ENCODE measurements at regions not wholly inside any gene's neighbourhood (a gene's known extent, or its start where the extent isn't known, plus 50 kb on each side); places are given as distances from the start of the nearest gene placed in this dataset.
A peak's percentile ranks its signal among the peaks of the same experiment; 100 is the strongest.

GRCh38 chr7:114102996-114103395 lies 184.2 kb upstream of the PPP1R3A start:
- no peak overlapping the region for H3K27ac ChIP-seq (ENCODE audit: insufficient read depth, low read length)
- H2AFZ ChIP-seq (ENCODE audit: low read length): no peak overlapping the region
- no peaks in the 10 kb centered on the region for H3K36me3 ChIP-seq (ENCODE audit: control insufficient read depth, insufficient read depth, low read length)
- no peaks in the 10 kb centered on the region for H3K27me3 ChIP-seq (ENCODE audit: control insufficient read depth, insufficient read depth, low read length)
- H3K79me2 ChIP-seq (ENCODE audit: control insufficient read depth, insufficient read depth, low read length): no peaks in the 10 kb centered on the region
- H3K9me3 ChIP-seq (ENCODE audit: control insufficient read depth, insufficient read depth, low read depth, low read length): no peaks in the 10 kb centered on the region
- DNase-seq (ENCODE audit: low read depth in 2 of 2): peak in 1 of 2 donors; percentile 36
- H3K4me1 ChIP-seq (ENCODE audit: control insufficient read depth, extremely low read depth, insufficient read depth, low read length): no peaks in the 10 kb centered on the region
- TF ChIP-seq, protein P1, sequence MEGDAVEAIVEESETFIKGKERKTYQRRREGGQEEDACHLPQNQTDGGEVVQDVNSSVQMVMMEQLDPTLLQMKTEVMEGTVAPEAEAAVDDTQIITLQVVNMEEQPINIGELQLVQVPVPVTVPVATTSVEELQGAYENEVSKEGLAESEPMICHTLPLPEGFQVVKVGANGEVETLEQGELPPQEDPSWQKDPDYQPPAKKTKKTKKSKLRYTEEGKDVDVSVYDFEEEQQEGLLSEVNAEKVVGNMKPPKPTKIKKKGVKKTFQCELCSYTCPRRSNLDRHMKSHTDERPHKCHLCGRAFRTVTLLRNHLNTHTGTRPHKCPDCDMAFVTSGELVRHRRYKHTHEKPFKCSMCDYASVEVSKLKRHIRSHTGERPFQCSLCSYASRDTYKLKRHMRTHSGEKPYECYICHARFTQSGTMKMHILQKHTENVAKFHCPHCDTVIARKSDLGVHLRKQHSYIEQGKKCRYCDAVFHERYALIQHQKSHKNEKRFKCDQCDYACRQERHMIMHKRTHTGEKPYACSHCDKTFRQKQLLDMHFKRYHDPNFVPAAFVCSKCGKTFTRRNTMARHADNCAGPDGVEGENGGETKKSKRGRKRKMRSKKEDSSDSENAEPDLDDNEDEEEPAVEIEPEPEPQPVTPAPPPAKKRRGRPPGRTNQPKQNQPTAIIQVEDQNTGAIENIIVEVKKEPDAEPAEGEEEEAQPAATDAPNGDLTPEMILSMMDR (conservative IDR thresholded peaks at IDR 0.05 in 1 of 2, IDR thresholded peaks at IDR 0.05 in 1 of 2; ENCODE audit: low read depth in 1 of 2, low read length in 2 of 2): no peak
- H3K4me2 ChIP-seq (ENCODE audit: extremely low read depth, insufficient read depth, low read length): no peak overlapping the region
- no peaks in the 10 kb centered on the region for H4K20me1 ChIP-seq (ENCODE audit: control insufficient read depth, extremely low read depth, insufficient read depth, low read length)
- no peak overlapping the region for H3K9ac ChIP-seq (ENCODE audit: insufficient read depth, low read length)
- H3K4me3 ChIP-seq (replicated peaks in 1 of 4; ENCODE audit: control extremely low read depth in 1 of 4, insufficient read depth in 1 of 4, low read depth in 3 of 4, low read length in 4 of 4): no peak overlapping the region

- H3K79me2 ChIP-seq (ENCODE audit: control insufficient read depth, insufficient read depth, low read length): no peaks in the 10 kb centered on the region
- DNase-seq (ENCODE audit: low read depth in 2 of 2): no peak
- H3K4me2 ChIP-seq (ENCODE audit: extremely low read depth, insufficient read depth, low read length): no peak overlapping the region
- no peaks in the 10 kb centered on the region for H3K36me3 ChIP-seq (ENCODE audit: control insufficient read depth, insufficient read depth, low read length)
- no peak overlapping the region for H2AFZ ChIP-seq (ENCODE audit: low read length)
- no peak for TF ChIP-seq EZH2 (IDR thresholded peaks at IDR 0.05; ENCODE audit: low read length, missing control alignments)
- TF ChIP-seq, protein P1 (conservative IDR thresholded peaks at IDR 0.05 in 1 of 2, IDR thresholded peaks at IDR 0.05 in 1 of 2; ENCODE audit: low read depth in 1 of 2, low read length in 2 of 2): no peak
- no peaks in the 10 kb centered on the region for H3K4me1 ChIP-seq (ENCODE audit: control insufficient read depth, extremely low read depth, insufficient read depth, low read length)
- H3K27me3 ChIP-seq (ENCODE audit: control insufficient read depth, insufficient read depth, low read length): no peaks in the 10 kb centered on the region
- no peaks in the 10 kb centered on the region for H3K9me3 ChIP-seq (ENCODE audit: control insufficient read depth, insufficient read depth, low read depth, low read length)
- H3K27ac ChIP-seq (ENCODE audit: insufficient read depth, low read length): no peak overlapping the region
- H4K20me1 ChIP-seq (ENCODE audit: control insufficient read depth, extremely low read depth, insufficient read depth, low read length): no peaks in the 10 kb centered on the region
- no peak overlapping the region for H3K9ac ChIP-seq (ENCODE audit: insufficient read depth, low read length)
- no peak overlapping the region for H3K4me3 ChIP-seq (replicated peaks in 1 of 4; ENCODE audit: control extremely low read depth in 1 of 4, insufficient read depth in 1 of 4, low read depth in 3 of 4, low read length in 4 of 4)
These were observed 183.3 kb upstream of the PPP1R3A start for GRCh38 chr7:114102131-114102530.

DNA sequence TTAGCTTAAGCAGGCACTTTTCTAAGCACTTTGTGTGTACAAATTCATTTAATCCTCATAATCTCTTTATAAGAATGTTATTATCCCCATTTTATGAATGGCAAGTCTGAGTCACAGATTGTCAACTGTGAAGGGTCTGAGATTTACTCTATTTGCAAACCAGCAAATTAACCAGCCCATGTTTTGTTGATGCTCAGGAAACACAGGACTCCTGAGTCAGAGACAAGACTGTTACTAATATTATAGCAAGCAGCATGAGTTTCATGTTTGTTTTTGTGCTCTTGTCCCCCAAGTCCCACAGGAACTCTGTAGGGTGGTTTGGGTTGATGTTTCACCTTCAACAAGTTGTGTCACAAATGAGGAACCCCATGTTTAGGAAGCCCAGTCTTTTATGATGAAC lies 182.0 kb upstream of the PPP1R3A start:
- Histone ChIP-seq H4K20me1 (ENCODE audit: control insufficient read depth, extremely low read depth, insufficient read depth, low read length) (no peaks in the 10 kb centered on the region), H3K4me3 (replicated peaks in 1 of 4; ENCODE audit: control extremely low read depth in 1 of 4, insufficient read depth in 1 of 4, low read depth in 3 of 4, low read length in 4 of 4) (no peak overlapping the region), H3K79me2 (ENCODE audit: control insufficient read depth, insufficient read depth, low read length) (no peaks in the 10 kb centered on the region), H3K9ac (ENCODE audit: insufficient read depth, low read length) (no peak overlapping the region), H3K27me3 (ENCODE audit: control insufficient read depth, insufficient read depth, low read length) (no peaks in the 10 kb centered on the region), H3K9me3 (ENCODE audit: control insufficient read depth, insufficient read depth, low read depth, low read length) (no peaks in the 10 kb centered on the region), H3K4me1 (ENCODE audit: control insufficient read depth, extremely low read depth, insufficient read depth, low read length) (no peaks in the 10 kb centered on the region), H2AFZ (ENCODE audit: low read length) (no peak overlapping the region), H3K4me2 (ENCODE audit: extremely low read depth, insufficient read depth, low read length) (no peak overlapping the region), H3K27ac (ENCODE audit: insufficient read depth, low read length) (no peak overlapping the region), H3K36me3 (ENCODE audit: control insufficient read depth, insufficient read depth, low read length) (no peaks in the 10 kb centered on the region)
- peak in 1 of 2 donors; percentile 6 for DNase-seq (ENCODE audit: low read depth in 2 of 2)
- TF ChIP-seq, protein P1 (conservative IDR thresholded peaks at IDR 0.05 in 1 of 2, IDR thresholded peaks at IDR 0.05 in 1 of 2; ENCODE audit: low read depth in 1 of 2, low read length in 2 of 2): no peak
- no peak for TF ChIP-seq EZH2 (IDR thresholded peaks at IDR 0.05; ENCODE audit: low read length, missing control alignments)
